ENCODE measurements at regions not wholly inside any gene's neighbourhood (a gene's known extent, or its start where the extent isn't known, plus 50 kb on each side); places are given as distances from the start of the nearest gene placed in this dataset.

GRCh38 chr4:15270201-15270600 is 157.6 kb upstream of the C1QTNF7 start:
- TF ChIP-seq CTCF (IDR thresholded peaks at IDR 0.05), result no peak

- no peak for TF ChIP-seq CTCF (IDR thresholded peaks at IDR 0.05)
Observed at GRCh38 chr4:15286041-15286440, 141.8 kb upstream of the C1QTNF7 start.

- no peak for TF ChIP-seq CTCF (IDR thresholded peaks at IDR 0.05)
Observed at GRCh38 chr4:15291122-15291521, 136.7 kb upstream of the C1QTNF7 start.

GRCh38 chr4:15293711-15294110 is 134.1 kb upstream of the C1QTNF7 start:
- TF ChIP-seq CTCF (IDR thresholded peaks at IDR 0.05), result no peak

- no peak for TF ChIP-seq CTCF (IDR thresholded peaks at IDR 0.05)
Observed at GRCh38 chr4:15294202-15294601, 133.6 kb upstream of the C1QTNF7 start.

- no peak for TF ChIP-seq CTCF (IDR thresholded peaks at IDR 0.05)
Observed at GRCh38 chr4:15294832-15295231, 133.0 kb upstream of the C1QTNF7 start.

- TF ChIP-seq CTCF (IDR thresholded peaks at IDR 0.05), result no peak
Observed at GRCh38 chr4:15295421-15296162, 132.2 kb upstream of the C1QTNF7 start.

GRCh38 chr4:15297344-15297743 is 130.5 kb upstream of the C1QTNF7 start:
- TF ChIP-seq CTCF (IDR thresholded peaks at IDR 0.05), result no peak

All from LNCAP (cell line).